ENCODE measurements at regions not wholly inside any gene's neighbourhood (a gene's known extent, or its start where the extent isn't known, plus 50 kb on each side); places are given as distances from the start of the nearest gene placed in this dataset.

- no peaks in the 10 kb centered on the region for H3K4me1 ChIP-seq
- H3K4me3 ChIP-seq: no peak overlapping the region
- H3K27ac ChIP-seq: no peak overlapping the region
- DNase-seq: no peak
- 59 to 68% (median 62%) methylated on average over 2 of the region's 2 CpGs for WGBS, 5 donors
- no peaks in the 10 kb centered on the region for H3K36me3 ChIP-seq
- H3K27me3 ChIP-seq: no peaks in the 10 kb centered on the region
- intact Hi-C loops (cut with DNase I; ENCODE audit: low total_unique reads): no loop called here
- TF ChIP-seq POLR2AphosphoS5 (IDR thresholded peaks at IDR 0.05) (no peak), EP300 (IDR thresholded peaks at IDR 0.05) (no peak), POLR2A (IDR thresholded peaks at IDR 0.05) (no peak), CTCF (IDR thresholded peaks at IDR 0.05) (no peak)
- no peaks in the 10 kb centered on the region for H3K9me3 ChIP-seq
These were observed 568.8 kb downstream of the PSAT1 start for GRCh38 chr9:78865737-78866136.

DNA sequence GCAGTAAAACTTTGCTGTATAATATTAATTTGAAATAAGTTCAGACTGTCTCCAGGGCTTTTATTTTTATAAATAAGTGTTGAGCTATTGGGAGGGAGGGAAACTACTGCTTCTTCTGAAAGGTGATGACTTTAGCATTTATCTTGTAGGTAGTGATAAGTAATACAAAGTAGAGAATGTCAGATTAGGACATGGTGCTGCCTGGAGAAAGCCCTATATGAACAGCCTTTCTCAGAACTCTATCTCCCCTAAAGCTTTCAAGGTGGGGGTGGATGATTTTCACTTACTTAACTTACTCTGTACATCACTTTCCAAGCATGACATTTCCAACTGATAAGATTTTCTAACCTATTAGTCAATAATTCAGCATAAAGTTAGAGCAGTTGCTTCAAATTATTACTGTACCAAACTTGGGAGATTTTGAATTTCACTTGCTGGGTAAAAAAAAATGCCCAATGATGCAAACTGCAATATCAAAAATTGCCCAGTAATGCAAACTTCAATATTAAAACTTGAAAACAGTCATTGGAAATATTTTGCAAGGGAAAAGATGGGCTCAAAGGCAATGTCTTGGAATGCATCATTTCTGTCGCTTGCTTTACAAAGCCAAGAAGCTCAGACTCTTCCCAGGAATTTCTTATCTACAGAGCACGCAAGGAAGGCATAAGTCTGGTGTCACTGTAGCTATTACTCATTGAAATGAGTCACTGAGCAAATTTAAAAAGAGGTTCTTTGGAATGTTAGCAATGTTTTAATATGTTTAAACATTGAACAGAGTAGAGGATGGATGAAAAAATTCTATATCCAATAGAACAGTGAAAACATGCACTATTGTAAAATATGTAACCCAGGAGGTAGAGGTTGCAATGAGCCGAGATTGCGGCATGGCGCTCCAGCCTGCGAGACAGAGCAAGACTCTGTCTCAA lies 569.5 kb downstream of the PSAT1 start:
- intact Hi-C loops (cut with DNase I; ENCODE audit: low total_unique reads): no loop called here
- H3K36me3 ChIP-seq: no peaks in the 10 kb centered on the region
- TF ChIP-seq CTCF (IDR thresholded peaks at IDR 0.05) (no peak), POLR2A (IDR thresholded peaks at IDR 0.05) (no peak), POLR2AphosphoS5 (IDR thresholded peaks at IDR 0.05) (no peak), EP300 (IDR thresholded peaks at IDR 0.05) (no peak)
- no peak overlapping the region for H3K27ac ChIP-seq
- no peaks in the 10 kb centered on the region for H3K9me3 ChIP-seq
- no peak overlapping the region for H3K4me3 ChIP-seq
- 70 to 77% (median 75%) methylated on average over 6 of the region's 6 CpGs for WGBS, 5 donors
- no peaks in the 10 kb centered on the region for H3K27me3 ChIP-seq
- no peak for DNase-seq
- H3K4me1 ChIP-seq: no peaks in the 10 kb centered on the region

GRCh38 chr9:78871086-78871451 lies 574.1 kb downstream of the PSAT1 start:
- intact Hi-C loops (cut with DNase I; ENCODE audit: low total_unique reads): no loop called here
- Histone ChIP-seq H3K36me3 (no peaks in the 10 kb centered on the region), H3K27me3 (no peaks in the 10 kb centered on the region), H3K4me3 (no peak overlapping the region), H3K9me3 (peaks cover 0 to 10% (median 6%) of the 10 kb centered on the region in 4 donors), H3K27ac (no peak overlapping the region), H3K4me1 (no peaks in the 10 kb centered on the region)
- TF ChIP-seq POLR2A (IDR thresholded peaks at IDR 0.05) (no peak), POLR2AphosphoS5 (IDR thresholded peaks at IDR 0.05) (no peak)
- DNase-seq: no peak

DNA sequence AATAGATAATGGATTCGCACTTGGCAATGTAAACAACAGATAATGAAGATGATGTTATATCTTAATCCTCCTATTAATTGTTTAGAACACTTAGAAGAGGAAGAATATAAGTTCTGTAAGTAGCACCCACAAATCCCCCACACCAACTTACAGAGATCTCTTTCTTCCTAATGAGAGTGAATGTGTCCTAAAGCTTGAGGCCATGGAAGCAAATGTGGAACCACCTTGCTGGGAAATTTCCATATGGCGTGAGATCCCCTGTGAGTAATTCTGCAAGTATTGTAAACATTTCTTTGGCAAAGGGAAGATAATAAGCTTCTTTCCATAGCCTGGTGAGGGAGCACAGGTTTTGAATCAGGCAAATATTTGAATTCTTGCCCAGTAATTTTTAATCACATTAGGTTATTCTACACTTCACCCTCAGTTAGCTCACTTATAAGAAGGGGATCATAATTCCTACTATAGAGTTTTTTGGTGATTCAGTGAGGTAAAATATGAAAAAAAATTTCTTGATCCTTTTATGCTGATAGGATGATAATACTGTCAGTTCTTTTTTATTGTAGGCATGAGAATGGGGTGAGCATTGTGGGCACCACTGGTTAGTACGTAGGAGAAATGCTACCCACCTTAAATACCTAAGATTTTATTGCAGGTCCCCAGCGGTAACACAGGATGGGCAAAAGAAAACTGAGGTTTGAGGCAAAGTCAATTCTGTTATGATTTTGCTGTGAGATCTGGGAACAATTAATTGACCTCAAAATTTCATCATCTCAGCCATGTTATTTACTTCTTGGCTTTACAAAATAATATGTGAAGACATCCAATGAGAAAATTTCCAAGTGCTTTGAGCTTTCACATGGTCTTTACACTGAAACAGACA lies 574.8 kb downstream of the PSAT1 start:
- H3K4me1 ChIP-seq: no peaks in the 10 kb centered on the region
- no peak overlapping the region for H3K4me3 ChIP-seq
- DNase-seq: no peak
- no peaks in the 10 kb centered on the region for H3K27me3 ChIP-seq
- 63 to 72% (median 68%) methylated on average over 4 of the region's 4 CpGs for WGBS, 5 donors
- intact Hi-C loops (cut with DNase I; ENCODE audit: low total_unique reads): no loop called here
- H3K9me3 ChIP-seq: peaks cover 0 to 10% (median 6%) of the 10 kb centered on the region in 4 donors
- H3K27ac ChIP-seq: no peak overlapping the region
- TF ChIP-seq POLR2A (IDR thresholded peaks at IDR 0.05): no peak
- no peak for TF ChIP-seq CTCF (IDR thresholded peaks at IDR 0.05)
- TF ChIP-seq EP300 (IDR thresholded peaks at IDR 0.05): no peak
- TF ChIP-seq POLR2AphosphoS5 (IDR thresholded peaks at IDR 0.05): no peak
- no peaks in the 10 kb centered on the region for H3K36me3 ChIP-seq

All from stomach (tissue), 8 donors.